IPS-20b (cell line): ENCODE measurements at regions not wholly inside any gene's neighbourhood (a gene's known extent, or its start where the extent isn't known, plus 50 kb on each side); places are given as distances from the start of the nearest gene placed in this dataset.

ENCODE experiments used
- H3K27ac ChIP-seq: one replicate; pipeline ENCODE4 v1.5.1; 2013; ENCODE audit warnings: low read length
- H3K27me3 ChIP-seq: 2 replicates; pipeline ENCODE4 v1.6.1; 2013; ENCODE audit warnings: mild to moderate bottlenecking, low read length, inconsistent platforms; ENCODE audit not compliant: insufficient read depth
- H3K36me3 ChIP-seq: 2 replicates; pipeline ENCODE4 v1.6.1; 2013; ENCODE audit warnings: low read depth, mild to moderate bottlenecking, inconsistent platforms, low read length, moderate library complexity; ENCODE audit not compliant: insufficient read depth
- H3K4me1 ChIP-seq: 2 replicates; pipeline ENCODE4 v1.6.1; 2013; ENCODE audit warnings: mild to moderate bottlenecking, control low read depth, inconsistent platforms, low read length, moderate library complexity; ENCODE audit not compliant: insufficient read depth
- H3K4me3 ChIP-seq: 2 replicates; pipeline ENCODE4 v1.5.1; 2013; ENCODE audit warnings: mild to moderate bottlenecking, low read length, inconsistent platforms
- H3K9ac ChIP-seq: 2 replicates; pipeline ENCODE4 v1.6.1; 2013; ENCODE audit warnings: low read depth, mild to moderate bottlenecking, inconsistent platforms, low read length, moderate library complexity
- H3K9me3 ChIP-seq: 2 replicates; pipeline ENCODE4 v1.6.1; 2013; ENCODE audit warnings: mild to moderate bottlenecking, low read depth, low read length, inconsistent platforms; ENCODE audit not compliant: insufficient read depth

DNA sequence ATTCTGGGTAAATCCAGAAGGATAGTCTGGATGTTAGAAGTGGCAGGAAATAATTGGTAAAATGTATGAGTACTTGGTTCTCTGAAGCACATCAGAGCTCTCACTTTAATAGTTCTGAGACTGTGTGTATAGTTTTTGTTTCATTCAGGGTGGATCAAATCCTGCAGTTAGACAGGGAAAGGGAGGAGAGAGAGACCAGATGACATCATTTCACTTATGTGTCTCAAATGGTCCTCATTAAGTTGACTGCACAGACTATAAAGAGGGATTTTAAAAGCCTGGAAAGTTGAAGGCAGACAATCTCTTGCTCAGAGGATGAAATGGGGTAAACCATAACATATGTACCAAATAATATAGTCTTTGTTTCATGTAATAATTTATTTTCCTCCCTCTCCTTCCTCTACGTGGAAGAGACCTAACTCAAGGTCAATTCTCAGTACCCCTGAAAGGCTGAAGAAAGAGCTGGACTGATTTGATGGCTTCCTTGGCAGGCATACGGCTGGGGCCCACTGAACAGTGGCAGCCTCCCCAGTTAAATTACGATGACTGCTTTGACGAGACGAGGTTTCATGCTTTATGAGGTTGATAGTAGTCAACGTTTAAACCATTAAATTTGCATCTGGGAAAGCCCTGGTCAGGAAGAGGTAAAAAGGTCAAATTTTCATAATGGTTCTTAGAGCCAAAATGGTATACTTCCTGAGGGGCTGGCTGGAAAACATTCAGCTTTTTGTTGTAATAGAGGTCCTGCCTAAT is 395.1 kb upstream of the RPS23 start:
- H3K4me1 ChIP-seq: no peaks in the 10 kb centered on the region
- no peak overlapping the region for H3K9ac ChIP-seq
- no peak overlapping the region for H3K27ac ChIP-seq
- H3K36me3 ChIP-seq: no peaks in the 10 kb centered on the region
- no peaks in the 10 kb centered on the region for H3K9me3 ChIP-seq
- H3K27me3 ChIP-seq: no peaks in the 10 kb centered on the region
- H3K4me3 ChIP-seq: no peak overlapping the region

DNA sequence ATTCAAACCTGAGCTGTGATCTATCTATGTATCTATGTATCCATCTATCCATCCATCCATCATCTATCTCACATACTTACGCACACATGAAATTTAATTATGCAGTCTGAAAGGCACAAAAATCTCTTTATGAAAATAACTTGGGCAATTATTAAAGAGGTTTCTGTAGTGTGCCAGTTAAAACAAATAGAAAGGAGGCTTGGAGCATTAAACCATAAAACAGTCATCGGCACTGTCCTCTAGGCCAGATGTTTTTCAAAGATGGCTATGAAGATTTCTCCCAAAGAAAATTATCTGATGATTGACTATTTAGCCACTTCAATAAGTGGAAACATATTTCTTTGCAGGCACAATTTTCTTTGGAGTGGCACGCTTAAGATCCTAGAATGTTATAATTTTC is 392.5 kb upstream of the RPS23 start:
- Histone ChIP-seq H3K4me3 (no peak overlapping the region), H3K27me3 (no peaks in the 10 kb centered on the region), H3K9me3 (no peaks in the 10 kb centered on the region), H3K4me1 (no peaks in the 10 kb centered on the region), H3K9ac (no peak overlapping the region), H3K27ac (no peak overlapping the region), H3K36me3 (no peaks in the 10 kb centered on the region)

DNA sequence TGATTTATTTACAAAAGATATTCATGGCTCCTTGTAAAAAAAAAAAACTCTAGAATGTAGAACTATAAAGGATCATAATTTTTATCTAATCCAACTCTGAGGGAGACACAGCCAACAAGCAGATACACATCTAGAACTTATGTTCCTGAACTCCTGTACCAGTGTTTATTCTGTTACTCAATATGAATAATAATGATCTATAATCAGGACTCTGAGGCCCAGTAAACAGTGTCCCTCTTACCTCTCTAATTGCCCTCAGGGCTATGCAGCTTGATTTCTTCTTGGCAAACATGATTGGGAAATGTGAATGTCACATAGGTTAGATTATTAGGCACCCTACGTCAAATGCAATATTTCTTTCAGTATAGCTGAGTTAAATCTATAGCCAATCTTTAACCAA is 391.6 kb upstream of the RPS23 start:
- Histone ChIP-seq H3K36me3 (no peaks in the 10 kb centered on the region), H3K27me3 (no peaks in the 10 kb centered on the region), H3K4me1 (no peaks in the 10 kb centered on the region), H3K9ac (no peak overlapping the region), H3K9me3 (no peaks in the 10 kb centered on the region), H3K27ac (no peak overlapping the region), H3K4me3 (no peak overlapping the region)

DNA sequence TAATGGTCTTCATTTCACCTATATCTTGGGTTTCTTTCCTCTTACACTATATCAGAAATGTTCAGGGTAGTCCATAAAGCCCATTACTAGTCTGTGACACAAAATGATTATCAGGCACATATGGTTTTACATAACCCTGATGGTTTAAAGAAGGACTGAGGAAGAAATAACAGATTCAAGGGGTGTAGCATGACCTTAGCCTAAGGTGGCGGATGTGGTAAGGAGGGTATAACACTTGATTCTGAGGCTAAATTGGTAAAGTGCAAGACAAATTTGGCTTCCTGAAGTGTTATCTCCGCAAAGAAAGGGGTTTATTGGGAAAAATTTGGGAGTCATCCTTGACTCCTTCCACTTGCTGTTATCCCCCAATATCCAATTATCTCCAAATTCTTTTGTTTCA is 388.2 kb upstream of the RPS23 start:
- no peak overlapping the region for H3K9ac ChIP-seq

DNA sequence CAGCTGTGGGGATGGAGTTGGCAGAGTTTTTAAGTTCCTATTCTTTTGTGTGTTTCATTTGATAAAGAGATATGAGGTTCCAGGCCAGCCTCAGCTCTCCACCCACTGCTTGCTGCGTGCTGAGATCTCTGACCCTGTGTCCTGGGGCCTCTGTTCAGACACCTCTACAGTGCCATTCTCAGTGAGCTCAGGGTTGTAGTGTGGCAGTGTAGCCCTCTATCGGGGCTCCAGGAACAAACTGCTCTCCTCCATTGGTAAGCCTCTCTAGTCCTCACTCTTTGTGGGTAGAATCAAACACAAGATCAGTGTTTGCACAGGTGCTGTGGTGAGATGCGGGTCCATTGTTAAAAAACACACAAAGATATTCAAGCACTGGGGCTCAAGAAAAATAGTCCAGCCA is 386.6 kb upstream of the RPS23 start:
- no peak overlapping the region for H3K9ac ChIP-seq
- no peak overlapping the region for H3K4me3 ChIP-seq
- H3K27me3 ChIP-seq: no peaks in the 10 kb centered on the region
- no peaks in the 10 kb centered on the region for H3K36me3 ChIP-seq
- no peaks in the 10 kb centered on the region for H3K9me3 ChIP-seq
- H3K27ac ChIP-seq: no peak overlapping the region
- peaks cover 11% of the 10 kb centered on the region; the same call in 1 of the 2 replicates for H3K4me1 ChIP-seq

More for the DNA sequence above, 388.2 kb upstream of the RPS23 start:
- Histone ChIP-seq H3K9me3 (no peaks in the 10 kb centered on the region), H3K4me1 (peaks cover 11% of the 10 kb centered on the region; the same call in 1 of the 2 replicates), H3K27ac (no peak overlapping the region), H3K36me3 (no peaks in the 10 kb centered on the region), H3K27me3 (no peaks in the 10 kb centered on the region), H3K4me3 (no peak overlapping the region)

DNA sequence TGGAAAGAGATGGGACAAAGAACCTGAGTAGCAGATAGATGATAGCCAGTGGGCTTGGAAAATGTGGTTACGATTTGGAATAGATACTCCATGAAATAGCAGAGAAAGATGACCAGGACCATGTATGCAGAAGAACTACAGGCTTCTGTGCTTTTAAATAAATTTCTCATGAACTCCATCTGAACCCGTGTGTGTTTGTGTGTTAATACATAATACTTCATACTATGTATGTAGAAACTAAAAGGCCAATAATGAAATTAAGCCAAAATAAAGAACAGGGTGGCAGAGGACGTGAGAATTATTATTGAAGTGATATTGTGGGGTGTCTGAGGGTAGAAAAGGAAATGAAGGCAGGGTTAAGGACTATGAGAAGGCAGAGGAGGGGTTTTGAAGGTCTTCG is 385.1 kb upstream of the RPS23 start:
- Histone ChIP-seq H3K4me1 (peaks cover 11% of the 10 kb centered on the region; the same call in 1 of the 2 replicates), H3K36me3 (no peaks in the 10 kb centered on the region), H3K9ac (no peak overlapping the region), H3K27ac (no peak overlapping the region), H3K27me3 (no peaks in the 10 kb centered on the region), H3K9me3 (no peaks in the 10 kb centered on the region), H3K4me3 (no peak overlapping the region)

DNA sequence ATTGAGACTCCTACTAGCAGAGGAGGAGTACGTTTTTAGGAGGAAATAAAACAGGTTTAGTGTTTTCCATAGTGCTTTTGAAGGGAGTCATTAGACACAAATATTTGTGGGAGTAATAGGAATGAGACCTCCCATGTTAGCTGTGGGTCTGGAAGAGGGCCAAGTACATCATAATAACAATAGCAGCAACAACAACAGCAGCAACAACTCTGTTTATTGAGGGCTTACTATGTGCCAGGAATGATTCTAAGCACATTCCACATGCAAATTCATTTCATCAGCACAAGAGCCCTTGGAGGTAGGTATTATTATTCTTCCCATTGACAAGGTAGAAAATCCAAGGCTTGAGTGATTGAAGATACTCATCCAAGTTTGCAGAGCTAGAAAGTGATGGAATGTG is 384.2 kb upstream of the RPS23 start:
- Histone ChIP-seq H3K4me1 (peaks cover 11% of the 10 kb centered on the region; the same call in 1 of the 2 replicates), H3K9me3 (no peaks in the 10 kb centered on the region), H3K9ac (no peak overlapping the region), H3K36me3 (no peaks in the 10 kb centered on the region), H3K27me3 (no peaks in the 10 kb centered on the region), H3K4me3 (no peak overlapping the region), H3K27ac (no peak overlapping the region)

DNA sequence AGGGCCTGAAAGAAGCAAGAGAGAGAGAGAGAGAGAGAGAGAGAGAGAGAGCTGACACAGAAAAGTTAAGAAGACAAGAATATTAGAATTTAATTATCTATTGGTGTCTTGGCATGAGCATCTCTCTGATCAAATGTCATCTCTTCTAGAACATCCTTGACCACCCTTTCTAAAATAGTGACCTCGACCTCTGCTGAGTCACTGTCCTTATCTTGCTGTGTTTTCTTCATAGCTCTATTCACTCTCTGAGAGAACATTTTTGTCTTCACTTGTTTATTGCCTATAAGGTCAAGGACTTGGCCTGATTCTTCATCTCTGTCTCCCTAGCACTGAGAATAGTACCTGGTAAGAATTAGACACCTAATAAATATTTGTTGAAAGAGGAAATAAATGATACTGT is 383.8 kb upstream of the RPS23 start:
- H3K36me3 ChIP-seq: no peaks in the 10 kb centered on the region

DNA sequence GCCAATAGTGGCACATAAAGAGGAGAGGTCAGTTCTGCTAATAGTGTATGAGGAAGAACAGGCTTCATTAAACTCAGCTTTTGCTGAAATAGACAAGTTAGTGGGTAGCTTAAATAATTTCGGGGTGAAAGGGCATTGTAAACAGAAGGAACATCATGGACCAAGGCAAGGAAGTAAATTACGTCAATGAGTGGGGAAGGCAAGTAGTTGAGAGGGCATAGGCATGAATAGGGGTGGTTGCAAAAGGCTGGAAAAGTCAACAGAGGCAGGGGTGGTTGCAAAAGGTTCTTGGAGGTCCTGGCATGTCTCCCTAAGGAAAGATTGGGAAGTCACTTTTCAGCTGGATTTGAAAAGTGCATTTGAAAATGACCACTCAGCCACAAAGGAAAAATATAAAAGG is 383.3 kb upstream of the RPS23 start:
- Histone ChIP-seq H3K36me3 (no peaks in the 10 kb centered on the region), H3K4me1 (peaks cover 11% of the 10 kb centered on the region; the same call in 1 of the 2 replicates), H3K4me3 (no peak overlapping the region), H3K27ac (no peak overlapping the region), H3K9ac (no peak overlapping the region), H3K27me3 (no peaks in the 10 kb centered on the region), H3K9me3 (no peaks in the 10 kb centered on the region)

More for the DNA sequence above, 383.8 kb upstream of the RPS23 start:
- Histone ChIP-seq H3K4me3 (no peak overlapping the region), H3K4me1 (peaks cover 11% of the 10 kb centered on the region; the same call in 1 of the 2 replicates), H3K9me3 (no peaks in the 10 kb centered on the region), H3K27me3 (no peaks in the 10 kb centered on the region), H3K27ac (no peak overlapping the region), H3K9ac (no peak overlapping the region)

DNA sequence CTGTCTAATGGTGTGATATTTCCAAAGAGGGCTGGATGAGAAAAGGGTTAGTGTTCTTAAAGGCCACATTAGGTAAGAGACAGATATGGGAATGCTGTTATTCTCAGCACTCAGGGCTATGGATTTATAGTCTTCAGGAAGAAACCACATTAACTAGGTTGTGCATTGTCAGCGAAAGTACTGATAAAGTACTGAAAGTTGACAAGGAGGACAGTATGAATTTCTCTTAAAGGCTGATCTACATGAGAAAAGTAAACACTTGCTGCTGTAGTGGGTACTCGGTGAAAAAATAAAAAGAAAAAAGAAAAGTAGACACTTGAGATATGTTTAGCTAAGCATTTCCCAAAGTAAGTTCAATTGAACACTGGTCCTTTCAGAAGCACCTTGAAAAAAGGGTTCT is 381.0 kb upstream of the RPS23 start:
- H3K27me3 ChIP-seq: no peaks in the 10 kb centered on the region
- no peak overlapping the region for H3K4me3 ChIP-seq
- no peak overlapping the region for H3K9ac ChIP-seq
- H3K36me3 ChIP-seq: no peaks in the 10 kb centered on the region
- no peak overlapping the region for H3K27ac ChIP-seq
- H3K9me3 ChIP-seq: no peaks in the 10 kb centered on the region
- peaks cover 11% of the 10 kb centered on the region; the same call in 1 of the 2 replicates for H3K4me1 ChIP-seq

DNA sequence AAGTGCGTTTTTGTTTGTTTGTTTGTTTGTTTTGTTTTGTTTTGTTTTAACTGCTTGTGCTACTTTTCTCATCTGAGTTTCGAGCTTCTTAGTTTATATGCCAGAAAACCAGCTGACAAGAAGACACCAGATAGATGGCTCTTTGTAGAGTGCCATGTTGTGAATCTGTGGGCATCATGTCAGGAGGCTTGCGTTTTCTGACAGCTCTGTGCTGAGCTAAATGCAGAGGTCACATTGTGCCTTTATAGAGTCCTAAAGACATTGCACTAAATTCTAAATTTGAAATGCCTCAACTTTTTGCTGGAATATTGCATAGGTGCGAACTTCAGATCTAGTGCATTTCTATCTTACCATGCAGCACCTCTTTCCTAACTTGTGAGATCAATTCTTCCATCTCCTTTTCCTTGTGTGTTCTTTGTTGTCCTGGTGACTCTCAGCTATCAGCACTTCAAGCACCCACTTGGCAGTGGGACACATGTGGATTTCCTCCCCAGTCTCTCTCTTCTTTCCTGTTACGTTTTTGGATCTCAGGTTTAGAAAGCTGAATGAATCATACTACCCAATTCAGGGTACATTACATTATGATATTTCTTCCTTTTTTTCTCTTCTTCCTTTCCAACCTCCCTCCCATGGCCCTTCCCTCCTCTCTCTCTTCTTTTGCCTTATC is 379.0 kb upstream of the RPS23 start:
- H3K27ac ChIP-seq: no peak overlapping the region
- no peaks in the 10 kb centered on the region for H3K27me3 ChIP-seq
- H3K36me3 ChIP-seq: no peaks in the 10 kb centered on the region
- no peak overlapping the region for H3K4me3 ChIP-seq
- no peaks in the 10 kb centered on the region for H3K9me3 ChIP-seq
- peaks cover 3% of the 10 kb centered on the region; the same call in 1 of the 2 replicates for H3K4me1 ChIP-seq
- H3K9ac ChIP-seq: no peak overlapping the region

DNA sequence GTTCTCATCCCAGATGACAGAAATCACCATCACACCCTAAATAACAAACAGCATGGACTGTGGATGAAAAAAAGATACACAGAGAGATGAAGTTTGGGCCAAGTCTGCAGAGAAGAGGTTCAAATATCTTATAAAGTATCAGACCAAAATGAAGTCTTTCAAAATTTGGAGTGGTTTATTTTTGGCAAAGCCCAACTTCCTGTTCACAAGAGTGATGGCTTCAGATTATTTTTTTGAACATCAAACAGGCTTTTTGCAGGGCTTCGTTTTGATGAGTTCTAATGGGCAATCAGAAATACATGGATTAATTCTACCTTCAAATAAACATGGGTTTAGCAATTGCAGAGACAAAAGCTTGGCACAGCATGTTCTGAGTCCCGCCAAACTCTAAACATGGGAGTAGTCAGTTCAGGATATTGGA is 378.2 kb upstream of the RPS23 start:
- Histone ChIP-seq H3K36me3 (no peaks in the 10 kb centered on the region), H3K4me3 (no peak overlapping the region), H3K4me1 (no peaks in the 10 kb centered on the region), H3K27me3 (no peaks in the 10 kb centered on the region), H3K9me3 (no peaks in the 10 kb centered on the region), H3K9ac (no peak overlapping the region), H3K27ac (no peak overlapping the region)
